ENCODE measurements at regions not wholly inside any gene's neighbourhood (a gene's known extent, or its start where the extent isn't known, plus 50 kb on each side); places are given as distances from the start of the nearest gene placed in this dataset.

DNA sequence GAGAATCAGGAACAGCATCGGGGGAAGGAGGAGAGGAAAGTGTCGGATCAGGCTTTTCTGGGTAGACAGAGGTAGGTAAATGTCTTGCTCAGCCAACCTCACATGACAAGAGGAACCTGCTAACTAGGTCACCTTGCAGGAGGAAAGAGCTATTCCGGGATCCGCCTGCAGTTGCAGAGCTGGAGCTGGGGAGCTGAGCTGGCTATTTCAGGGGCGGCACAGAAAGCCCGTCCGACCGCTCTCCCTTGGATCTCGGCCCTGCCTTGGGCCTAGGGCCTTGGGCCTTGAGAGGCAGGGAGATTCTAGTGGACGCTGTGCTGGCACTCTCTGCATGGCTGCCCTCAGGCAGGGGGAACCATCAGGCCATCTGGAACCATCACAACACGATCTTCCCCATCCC lies 56.5 kb upstream of the CTPS1 start:
- ChIA-PET CTCF (no interaction called here), POLR2A (ENCODE audit: low non-redundant PET) (no interaction called here)
- no peak for DNase-seq (ENCODE audit: low spot score)
- H3K27ac ChIP-seq, result no peak overlapping the region
- TF ChIP-seq CTCF (conservative IDR thresholded peaks at IDR 0.05; ENCODE audit: low read depth), result no peak

GRCh38 chr1:40923511-40924020 lies 55.9 kb upstream of the CTPS1 start:
- no peak for TF ChIP-seq CTCF (conservative IDR thresholded peaks at IDR 0.05; ENCODE audit: low read depth)
- no peak for DNase-seq (ENCODE audit: low spot score)
- ChIA-PET POLR2A (ENCODE audit: low non-redundant PET) (no interaction called here), CTCF (no interaction called here)
- H3K27ac ChIP-seq, result no peak overlapping the region

- DNase-seq (ENCODE audit: low spot score), result no peak
- ChIA-PET CTCF (no interaction called here), POLR2A (ENCODE audit: low non-redundant PET) (no interaction called here)
- H3K27ac ChIP-seq, result no peak overlapping the region
- no peak for TF ChIP-seq CTCF (conservative IDR thresholded peaks at IDR 0.05; ENCODE audit: low read depth)
Observed at GRCh38 chr1:40924767-40925166, 54.7 kb upstream of the CTPS1 start.

- no peak overlapping the region for H3K27ac ChIP-seq
- CTCF ChIA-PET, result interaction anchor here (0.6 to 1.1 kb wide), 6 partner anchors 9 to 473 kb away, joined by 3 to 4 read pairs (median 3); no protein-coding TSS in a partner anchor
- no peak for DNase-seq (ENCODE audit: low spot score)
- no peak for TF ChIP-seq CTCF (conservative IDR thresholded peaks at IDR 0.05; ENCODE audit: low read depth)
- POLR2A ChIA-PET (ENCODE audit: low non-redundant PET), result no interaction called here
Observed at GRCh38 chr1:40925834-40926410, 53.6 kb upstream of the CTPS1 start.

DNA sequence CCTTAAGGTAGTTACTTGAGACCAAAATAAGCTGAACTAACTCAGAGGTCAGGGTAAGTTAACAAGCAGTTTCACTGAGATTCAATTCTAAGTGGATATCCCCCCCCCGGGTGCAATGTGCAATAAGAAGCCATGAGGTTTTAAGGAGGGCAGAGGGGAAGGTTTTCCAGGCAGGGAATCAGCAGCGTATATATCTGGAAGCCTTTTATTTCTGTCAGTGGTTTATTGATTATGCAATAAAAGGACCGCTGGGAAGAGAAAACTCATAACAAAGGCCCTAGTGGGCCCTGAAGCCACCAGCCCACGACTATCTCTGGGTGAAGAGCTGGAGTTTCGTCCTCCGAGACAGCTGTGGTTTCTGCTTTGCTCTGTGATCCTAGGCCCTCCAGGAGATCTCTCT lies 53.1 kb upstream of the CTPS1 start:
- CTCF ChIA-PET, result interaction anchor here (0.6 to 1.1 kb wide), 3 partner anchors 11 to 473 kb away, joined by 3 to 4 read pairs (median 3); no protein-coding TSS in a partner anchor
- TF ChIP-seq CTCF (conservative IDR thresholded peaks at IDR 0.05; ENCODE audit: low read depth), result no peak
- POLR2A ChIA-PET (ENCODE audit: low non-redundant PET), result no interaction called here
- H3K27ac ChIP-seq, result no peak overlapping the region
- DNase-seq (ENCODE audit: low spot score), result no peak

DNA sequence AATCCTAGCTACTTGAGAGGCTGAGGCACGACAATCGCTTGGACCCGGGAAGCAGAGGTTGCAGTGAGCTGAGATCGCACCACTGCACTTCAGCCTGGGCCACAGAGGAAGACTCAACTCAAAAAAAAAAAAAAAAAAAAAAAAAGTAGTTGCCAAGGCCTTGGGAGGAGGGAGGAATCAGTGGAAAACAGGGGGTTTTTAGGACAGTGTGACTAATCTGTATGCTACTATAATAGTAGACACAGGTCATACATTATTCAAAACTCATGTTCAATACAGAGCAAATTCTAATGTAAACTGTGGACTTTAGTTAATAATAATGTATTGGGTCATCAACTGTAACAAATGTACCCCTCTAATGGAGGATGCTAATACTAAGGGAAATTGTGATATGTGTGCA lies 51.7 kb upstream of the CTPS1 start:
- DNase-seq (ENCODE audit: low spot score), result no peak
- no peak overlapping the region for H3K27ac ChIP-seq
- ChIA-PET POLR2A (ENCODE audit: low non-redundant PET) (no interaction called here), CTCF (no interaction called here)
- no peak for TF ChIP-seq CTCF (conservative IDR thresholded peaks at IDR 0.05; ENCODE audit: low read depth)
